NCI-H446 (cell line): ENCODE measurements at regions not wholly inside any gene's neighbourhood (a gene's known extent, or its start where the extent isn't known, plus 50 kb on each side); places are given as distances from the start of the nearest gene placed in this dataset.

ENCODE experiments used
- DNase-seq, 2 experiments: peaks; one replicate each; lab custom pipeline; 2025; lab: John Stamatoyannopoulos, UW

DNA sequence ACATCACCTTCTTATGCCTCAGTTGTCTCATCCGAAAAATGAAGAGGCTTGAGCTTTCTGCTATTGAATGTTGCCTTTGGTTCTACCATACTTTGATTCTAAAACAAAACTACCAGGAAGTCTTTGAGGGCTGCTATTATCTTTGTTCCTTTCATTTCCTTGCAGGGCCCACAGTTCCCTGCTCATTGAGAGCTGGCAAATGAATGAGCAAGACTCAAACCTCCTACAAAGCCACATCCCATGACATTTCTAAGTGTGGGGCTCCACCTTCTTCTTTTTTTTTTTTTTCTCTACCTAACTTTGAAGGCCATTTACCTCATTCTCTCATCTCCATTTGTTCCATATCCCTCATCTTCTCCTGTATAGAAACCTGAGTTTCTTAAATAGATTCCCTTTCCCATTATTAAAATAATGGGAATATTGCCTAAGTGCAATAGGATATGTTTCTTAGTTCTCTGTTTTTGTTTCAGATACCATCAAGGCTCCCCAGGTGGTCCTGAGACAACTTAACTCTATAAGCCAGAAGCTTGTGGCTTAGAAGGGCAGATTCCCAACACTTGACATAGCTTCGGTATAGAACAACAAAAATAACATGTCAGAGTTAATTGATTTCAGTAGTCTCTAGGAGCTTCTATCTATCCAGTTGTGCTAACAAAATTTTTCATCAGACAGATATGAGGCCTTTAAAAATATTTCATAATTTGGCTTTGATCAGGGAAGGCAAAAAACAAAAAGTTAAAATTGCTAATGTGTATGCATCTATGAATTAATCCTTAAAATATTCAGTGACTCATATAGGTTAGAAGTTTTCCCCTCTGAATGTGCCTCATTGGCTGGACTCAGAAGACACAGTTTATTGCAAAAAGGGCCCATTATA lies 951.6 kb downstream of the TUSC7 start:
- no peak for DNase-seq

- DNase-seq = no peak
Measured at GRCh38 chr3:117661818-117662095, 952.2 kb downstream of the TUSC7 start.

GRCh38 chr3:117665296-117665695 lies 955.7 kb downstream of the TUSC7 start:
- DNase-seq = peak in 1 of 2 experiments; percentile 53

DNA sequence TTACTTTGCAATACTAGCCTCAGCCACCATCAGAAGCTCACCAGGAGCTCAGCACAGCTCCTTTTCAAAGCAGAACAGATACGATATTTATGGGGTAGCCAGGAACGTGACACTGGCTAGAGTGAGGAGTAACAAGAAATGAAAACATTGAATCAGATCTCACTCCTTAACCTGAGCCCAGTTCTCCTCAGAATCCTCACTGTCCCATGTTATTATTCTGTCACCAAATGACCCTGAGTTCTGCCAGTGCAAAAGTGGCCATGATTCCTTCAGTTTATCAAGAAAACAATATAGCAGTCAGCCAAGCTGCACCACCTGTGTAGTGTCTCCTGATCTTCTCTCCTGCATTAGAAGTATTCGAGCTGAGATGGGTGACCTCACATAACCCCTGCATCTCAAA lies 956.7 kb downstream of the TUSC7 start:
- DNase-seq = no peak

DNA sequence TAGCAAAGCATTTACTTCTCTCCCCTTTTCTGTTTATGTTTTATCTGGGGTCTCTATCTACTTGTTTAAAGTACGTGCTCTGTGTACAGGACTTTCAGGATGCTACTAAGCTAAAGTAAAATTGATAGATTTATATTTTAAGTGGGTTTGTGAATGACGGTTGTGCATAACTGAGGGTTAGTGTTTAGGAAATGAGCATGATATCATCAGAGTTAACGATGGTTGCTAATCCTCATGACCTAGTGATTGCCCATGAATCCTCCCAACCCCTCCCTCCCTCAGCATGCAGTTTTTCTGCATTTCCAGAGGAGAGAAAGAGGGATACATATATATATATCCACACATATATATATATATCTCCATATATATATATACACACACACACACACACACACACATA lies 957.2 kb downstream of the TUSC7 start:
- no peak for DNase-seq

GRCh38 chr3:117669774-117670173 lies 960.2 kb downstream of the TUSC7 start:
- DNase-seq = no peak

- DNase-seq = no peak
Measured at GRCh38 chr3:117671722-117672318, 962.2 kb downstream of the TUSC7 start.

DNA sequence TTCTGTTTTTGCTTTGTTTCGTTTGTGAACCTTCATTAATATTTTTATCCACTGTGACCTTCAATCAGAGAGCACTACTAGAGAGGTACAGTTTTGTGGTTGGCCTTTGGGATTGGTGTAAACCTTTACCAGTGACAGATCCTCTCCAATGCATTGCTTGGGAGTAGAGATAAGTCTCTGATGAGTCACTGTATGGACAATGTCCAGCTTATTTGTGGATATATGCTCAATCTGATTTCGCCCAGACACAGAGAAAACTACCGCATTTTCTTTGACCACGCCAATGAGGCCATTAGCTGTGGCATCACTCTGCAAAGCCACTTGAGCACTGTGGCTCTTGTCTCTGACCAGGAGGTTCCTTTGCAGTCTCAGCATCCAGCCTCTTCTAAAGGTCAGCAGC lies 964.7 kb downstream of the TUSC7 start:
- no peak for DNase-seq

GRCh38 chr3:117681619-117682018 lies 972.0 kb downstream of the TUSC7 start:
- DNase-seq = peak; percentile 15 to 75

GRCh38 chr3:117687096-117687495 lies 977.5 kb downstream of the TUSC7 start:
- DNase-seq = no peak

DNA sequence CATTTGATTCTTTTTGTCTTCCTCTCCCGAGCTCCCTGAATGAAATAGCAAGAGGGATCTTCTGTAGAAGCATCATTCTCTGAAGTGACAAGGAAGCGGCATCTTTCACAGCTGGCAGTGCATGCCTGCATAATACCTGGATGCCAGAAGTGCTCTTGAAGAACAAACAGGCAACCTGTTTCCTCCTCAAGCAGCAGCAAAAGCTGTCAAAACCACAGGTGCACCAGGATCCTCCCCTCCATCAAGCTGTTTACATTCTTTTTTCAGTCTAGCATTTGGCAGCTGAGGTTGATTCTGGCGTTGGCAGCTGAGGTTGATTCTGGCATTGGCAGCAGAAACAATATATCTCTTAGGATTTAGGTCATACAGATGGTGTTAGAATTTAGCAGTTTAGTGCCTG lies 979.0 kb downstream of the TUSC7 start:
- DNase-seq = peak; percentile 41 to 65

GRCh38 chr3:117691526-117691925 lies 981.9 kb downstream of the TUSC7 start:
- DNase-seq = no peak

- no peak for DNase-seq
Measured at GRCh38 chr3:117692416-117692995, 982.9 kb downstream of the TUSC7 start.

DNA sequence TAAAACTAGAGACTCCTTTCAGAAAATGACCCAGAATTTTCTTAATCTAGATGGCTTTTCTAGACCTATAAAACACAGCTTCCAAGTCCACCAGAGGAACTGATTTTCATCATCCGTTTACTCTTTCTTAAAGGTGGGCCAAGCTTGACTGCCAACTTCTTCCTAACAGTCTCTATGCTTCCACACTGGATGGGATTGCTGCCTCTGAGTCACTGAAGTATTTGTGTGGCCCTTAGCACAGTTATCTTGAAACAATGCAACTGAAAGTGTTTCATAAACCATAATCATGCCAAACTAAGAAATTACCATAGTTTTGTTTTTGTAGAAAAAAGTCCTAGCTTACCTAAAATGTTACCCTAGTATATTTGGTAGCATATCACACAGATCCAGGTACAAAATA lies 985.7 kb downstream of the TUSC7 start:
- no peak for DNase-seq

DNA sequence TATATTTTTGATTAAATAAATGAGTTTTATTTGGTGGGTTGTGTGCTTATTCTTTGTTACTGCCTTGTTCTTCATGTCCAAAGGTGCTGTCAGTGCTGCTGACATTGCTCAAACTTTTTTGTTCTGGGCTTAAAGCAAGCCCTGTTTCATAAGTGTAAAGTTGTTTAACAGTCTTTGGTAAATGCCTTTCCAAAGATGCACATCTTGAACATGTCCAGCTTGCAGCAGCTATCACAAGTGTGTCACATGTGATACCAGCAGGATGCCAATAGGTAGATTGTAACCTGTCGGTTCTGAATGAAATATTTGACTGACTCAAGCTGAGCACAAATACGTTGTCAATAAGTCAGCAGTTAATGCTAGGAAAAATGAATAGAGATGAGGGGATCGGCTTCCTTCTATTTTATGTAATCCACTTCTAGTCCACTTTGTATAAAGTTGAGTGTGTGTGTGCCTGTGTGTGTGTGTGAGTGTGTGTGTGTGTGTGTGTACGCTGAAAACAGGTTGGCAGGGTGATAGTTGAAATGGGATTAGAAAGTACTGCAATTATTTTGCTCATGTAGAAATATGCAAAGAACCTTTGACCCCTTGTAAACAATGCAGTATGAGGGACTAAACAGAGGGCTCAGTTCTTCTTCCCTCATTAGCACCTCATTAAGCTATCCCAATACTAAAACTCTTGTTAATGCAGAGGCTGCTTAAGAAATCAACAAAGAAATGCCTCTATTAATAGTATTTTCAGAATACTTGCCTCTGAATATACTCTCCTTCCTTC lies 986.5 kb downstream of the TUSC7 start:
- no peak for DNase-seq

DNA sequence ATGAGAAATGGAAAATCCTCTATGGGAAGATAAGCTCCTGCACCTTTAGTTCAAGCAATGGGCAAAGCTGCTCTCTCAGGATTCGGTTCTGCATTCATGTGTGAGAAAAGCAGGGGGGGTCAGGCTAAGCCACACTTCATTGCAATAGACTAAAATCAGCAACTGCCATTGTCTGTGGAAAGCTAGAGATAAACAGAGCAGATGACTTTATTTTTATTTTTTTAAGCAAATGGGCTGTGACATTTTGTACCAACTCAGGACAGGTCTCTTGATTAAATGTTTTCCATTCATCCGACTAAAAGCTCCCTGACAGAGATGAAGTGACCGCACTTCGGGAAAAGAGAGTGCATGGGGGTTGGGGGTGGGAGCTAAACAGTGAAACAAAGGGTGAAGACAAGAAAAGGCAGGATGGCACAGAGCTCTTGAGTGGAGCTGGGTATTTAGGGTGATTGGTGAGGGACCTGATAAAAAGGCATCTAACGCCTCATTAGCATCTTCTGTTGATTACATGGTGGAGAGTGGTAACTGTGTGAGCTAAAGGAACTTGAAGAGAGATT lies 987.4 kb downstream of the TUSC7 start:
- DNase-seq = no peak

- no peak for DNase-seq
Measured at GRCh38 chr3:117699058-117699457, 989.5 kb downstream of the TUSC7 start.

GRCh38 chr3:117700573-117701360 lies 991.2 kb downstream of the TUSC7 start:
- no peak for DNase-seq

DNA sequence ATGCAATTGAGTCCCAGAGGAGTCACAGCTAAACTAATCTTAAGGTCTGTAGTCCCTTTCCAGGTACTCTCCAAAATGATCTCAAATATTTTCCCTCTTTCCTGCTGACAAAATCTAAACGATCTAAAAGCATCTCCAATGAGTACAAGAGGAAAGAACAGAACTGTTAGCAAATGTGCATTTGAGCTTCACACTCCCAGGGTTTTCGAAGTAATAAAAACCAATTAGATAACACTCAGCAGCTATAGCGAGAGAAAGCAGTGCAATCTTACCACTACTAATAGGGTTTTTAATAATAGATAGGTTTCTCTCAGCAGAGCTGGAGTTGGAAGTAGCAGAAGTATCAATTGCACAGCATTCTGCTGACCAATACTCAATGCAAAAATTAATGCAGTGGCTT lies 995.4 kb downstream of the TUSC7 start:
- no peak for DNase-seq

- no peak for DNase-seq
Measured at GRCh38 chr3:117706037-117706436, 996.5 kb downstream of the TUSC7 start.

- DNase-seq = no peak
Measured at GRCh38 chr3:117706756-117707155, 997.2 kb downstream of the TUSC7 start.

DNA sequence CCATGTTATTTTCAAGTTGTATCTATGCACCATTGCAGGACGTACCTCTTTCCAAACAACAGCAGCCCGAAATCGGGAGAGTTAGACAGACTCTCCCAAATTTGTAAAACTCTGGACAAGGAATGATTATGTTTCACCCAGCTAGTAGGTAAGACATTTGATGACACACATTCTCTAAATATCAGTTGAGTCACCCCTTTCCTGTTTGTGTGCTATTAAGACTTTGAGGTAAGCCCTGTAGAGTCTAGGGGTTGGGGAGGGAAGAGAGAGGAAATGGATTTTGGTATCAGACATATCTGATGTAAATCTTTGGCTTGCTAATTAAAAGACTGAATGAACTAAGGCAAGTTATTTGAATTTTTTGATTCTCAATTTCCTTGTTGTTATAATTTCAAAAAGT lies 999.0 kb downstream of the TUSC7 start:
- DNase-seq = no peak
